Mesendoderm (in vitro differentiated cells): ENCODE measurements at regions not wholly inside any gene's neighbourhood (a gene's known extent, or its start where the extent isn't known, plus 50 kb on each side); places are given as distances from the start of the nearest gene placed in this dataset.

Source experiments
- DNase-seq: peaks from one replicate; pipeline ENCODE4 v3.0.0; 2013
- H2AK5ac ChIP-seq: 2 replicates; pipeline ENCODE4 v1.6.1; 2013; ENCODE audit warnings: low read length, inconsistent platforms
- H2BK120ac ChIP-seq: 2 replicates; pipeline ENCODE4 v1.6.1; 2013; ENCODE audit warnings: low read depth, mild to moderate bottlenecking, low read length, moderate library complexity, mixed read lengths
- H2BK15ac ChIP-seq: replicated peaks from 2 replicates; pipeline ENCODE4 v1.6.1; 2013; ENCODE audit warnings: low read depth, mild to moderate bottlenecking, moderate library complexity
- H2BK5ac ChIP-seq: 2 replicates; pipeline ENCODE4 v1.6.1; 2013; ENCODE audit warnings: low read length, inconsistent platforms
- H3K18ac ChIP-seq: 2 replicates; pipeline ENCODE4 v1.6.1; 2013; ENCODE audit warnings: mild to moderate bottlenecking, low read length, mixed read lengths
- H3K23ac ChIP-seq: one replicate; pipeline ENCODE4 v1.6.1; 2013; ENCODE audit warnings: low read length
- H3K27ac ChIP-seq: 2 replicates; pipeline ENCODE4 v1.5.1; 2013; ENCODE audit warnings: low read depth, mild to moderate bottlenecking, inconsistent platforms, low read length, moderate library complexity
- H3K27me3 ChIP-seq: 2 replicates; pipeline ENCODE4 v1.6.1; 2013; ENCODE audit warnings: low read length, control low read depth, mild to moderate bottlenecking, inconsistent platforms; ENCODE audit not compliant: insufficient read depth, poor library complexity
- H3K36me3 ChIP-seq: 2 replicates; pipeline ENCODE4 v1.6.1; 2013; ENCODE audit warnings: low read length, inconsistent platforms; ENCODE audit not compliant: control insufficient read depth, insufficient read depth
- H3K4ac ChIP-seq: one replicate; pipeline ENCODE4 v1.6.1; 2013; ENCODE audit warnings: low read depth, mild to moderate bottlenecking, low read length, moderate library complexity
- H3K4me1 ChIP-seq: 2 replicates; pipeline ENCODE4 v1.6.1; 2013; ENCODE audit warnings: low read depth, low read length, inconsistent platforms; ENCODE audit not compliant: control insufficient read depth
- H3K4me2 ChIP-seq: 2 replicates; pipeline ENCODE4 v1.6.1; 2013; ENCODE audit warnings: low read length
- H3K4me3 ChIP-seq: 2 replicates; pipeline ENCODE4 v1.5.1; 2013; ENCODE audit warnings: mild to moderate bottlenecking, low read length
- H3K56ac ChIP-seq: one replicate; pipeline ENCODE4 v1.6.1; 2013; ENCODE audit warnings: low read length
- H3K79me1 ChIP-seq: 2 replicates; pipeline ENCODE4 v1.6.1; 2013; ENCODE audit warnings: low read length, inconsistent platforms
- H3K79me2 ChIP-seq: 2 replicates; pipeline ENCODE4 v1.6.1; 2013; ENCODE audit warnings: mild to moderate bottlenecking, low read length; ENCODE audit not compliant: control insufficient read depth, insufficient read depth
- H3K9ac ChIP-seq: 2 replicates; pipeline ENCODE4 v1.6.1; 2013; ENCODE audit warnings: low read length, inconsistent platforms
- H4K5ac ChIP-seq: one replicate; pipeline ENCODE4 v1.6.1; 2013; ENCODE audit warnings: low read length
- H4K8ac ChIP-seq: one replicate; pipeline ENCODE4 v1.6.1; 2013; ENCODE audit warnings: low read depth, mild to moderate bottlenecking, control low read depth, low read length, moderate library complexity
- WGBS: extraction: QIAGEN DNeasy Blood & Tissue Kit; methylation state at CpG from one replicate; pipeline ENCODE4 v1.1.7; 2013; ENCODE audit warnings: low lambda C conversion rate, missing lambda C conversion rate; ENCODE audit not compliant: insufficient coverage; ENCODE audit errors: extremely low coverage; 5-methylcytosine and 5-hydroxymethylcytosine counted together

- Histone ChIP-seq H2BK5ac (no peak overlapping the region), H3K4me1 (no peaks in the 10 kb centered on the region), H3K4me2 (no peak overlapping the region), H3K79me1 (no peaks in the 10 kb centered on the region), H3K9ac (no peak overlapping the region), H2BK15ac (no peak overlapping the region), H3K23ac (no peak overlapping the region), H3K56ac (no peak overlapping the region), H3K36me3 (no peaks in the 10 kb centered on the region), H3K27ac (no peak overlapping the region), H3K79me2 (no peaks in the 10 kb centered on the region), H3K4ac (no peak overlapping the region), H3K4me3 (no peak overlapping the region), H4K8ac (no peak overlapping the region), H3K27me3 (no peaks in the 10 kb centered on the region), H3K18ac (no peak overlapping the region), H4K5ac (no peak overlapping the region), H2BK120ac (no peak overlapping the region), H2AK5ac (no peak overlapping the region)
- DNase-seq, result no peak
- no CpG with 5 or more reads among the region's 3 CpGs for WGBS
These were observed 650.9 kb downstream of the TLE4 start for GRCh38 chr9:80222466-80223169.

GRCh38 chr9:80218328-80218727, 646.6 kb downstream of the TLE4 start:
- Histone ChIP-seq H3K4me2 (no peak overlapping the region), H3K27ac (no peak overlapping the region)

GRCh38 chr9:80213613-80214012, 641.8 kb downstream of the TLE4 start:
- WGBS, result no CpG with 5 or more reads among the region's 8 CpGs
- no peak overlapping the region for H3K4ac ChIP-seq
- no peak overlapping the region for H2BK120ac ChIP-seq
- no peak overlapping the region for H4K8ac ChIP-seq
- H4K5ac ChIP-seq, result no peak overlapping the region
- H3K79me1 ChIP-seq, result no peaks in the 10 kb centered on the region
- no peak for DNase-seq
- no peak overlapping the region for H3K9ac ChIP-seq
- H3K79me2 ChIP-seq, result no peaks in the 10 kb centered on the region
- no peak overlapping the region for H2BK5ac ChIP-seq
- no peak overlapping the region for H3K56ac ChIP-seq
- H2AK5ac ChIP-seq, result no peak overlapping the region
- H3K4me3 ChIP-seq, result no peak overlapping the region
- H3K23ac ChIP-seq, result no peak overlapping the region
- H3K27ac ChIP-seq, result no peak overlapping the region
- H2BK15ac ChIP-seq, result no peak overlapping the region
- no peaks in the 10 kb centered on the region for H3K27me3 ChIP-seq
- no peaks in the 10 kb centered on the region for H3K36me3 ChIP-seq
- no peaks in the 10 kb centered on the region for H3K4me1 ChIP-seq
- H3K18ac ChIP-seq, result no peak overlapping the region
- no peak overlapping the region for H3K4me2 ChIP-seq

More at GRCh38 chr9:80218328-80218727, 646.6 kb downstream of the TLE4 start:
- Histone ChIP-seq H3K79me1 (no peaks in the 10 kb centered on the region), H3K18ac (no peak overlapping the region), H3K4ac (no peak overlapping the region), H3K23ac (no peak overlapping the region), H3K36me3 (no peaks in the 10 kb centered on the region), H3K9ac (no peak overlapping the region), H3K4me3 (no peak overlapping the region), H2AK5ac (no peak overlapping the region), H3K27me3 (no peaks in the 10 kb centered on the region), H2BK5ac (no peak overlapping the region), H3K4me1 (no peaks in the 10 kb centered on the region), H3K56ac (no peak overlapping the region), H2BK15ac (no peak overlapping the region), H2BK120ac (no peak overlapping the region), H4K8ac (no peak overlapping the region), H4K5ac (no peak overlapping the region), H3K79me2 (no peaks in the 10 kb centered on the region)
- no CpG with 5 or more reads among the region's 6 CpGs for WGBS
- no peak for DNase-seq

- H3K79me1 ChIP-seq, result no peaks in the 10 kb centered on the region
- no peaks in the 10 kb centered on the region for H3K4me1 ChIP-seq
- no peak overlapping the region for H4K8ac ChIP-seq
- no peak overlapping the region for H2AK5ac ChIP-seq
- no peak overlapping the region for H3K4me2 ChIP-seq
- no peak overlapping the region for H3K56ac ChIP-seq
- no peaks in the 10 kb centered on the region for H3K27me3 ChIP-seq
- H3K79me2 ChIP-seq, result no peaks in the 10 kb centered on the region
- H3K18ac ChIP-seq, result no peak overlapping the region
- H2BK120ac ChIP-seq, result no peak overlapping the region
- H2BK5ac ChIP-seq, result no peak overlapping the region
- H3K4ac ChIP-seq, result no peak overlapping the region
- no peak overlapping the region for H2BK15ac ChIP-seq
- no peak overlapping the region for H3K9ac ChIP-seq
- no peak overlapping the region for H3K27ac ChIP-seq
- DNase-seq, result no peak
- H4K5ac ChIP-seq, result no peak overlapping the region
- no peak overlapping the region for H3K4me3 ChIP-seq
- no peak overlapping the region for H3K23ac ChIP-seq
- H3K36me3 ChIP-seq, result no peaks in the 10 kb centered on the region
These were observed 636.9 kb downstream of the TLE4 start for GRCh38 chr9:80208696-80209095.

- Histone ChIP-seq H3K4me2 (no peak overlapping the region), H3K27ac (no peak overlapping the region), H3K9ac (no peak overlapping the region), H2AK5ac (no peak overlapping the region), H4K5ac (no peak overlapping the region), H2BK5ac (no peak overlapping the region), H3K18ac (no peak overlapping the region), H3K79me2 (no peaks in the 10 kb centered on the region), H3K23ac (no peak overlapping the region), H3K56ac (no peak overlapping the region), H3K36me3 (no peaks in the 10 kb centered on the region), H3K79me1 (no peaks in the 10 kb centered on the region), H3K4me1 (no peaks in the 10 kb centered on the region), H3K4ac (no peak overlapping the region), H2BK15ac (no peak overlapping the region), H3K27me3 (no peaks in the 10 kb centered on the region), H3K4me3 (no peak overlapping the region), H2BK120ac (no peak overlapping the region), H4K8ac (no peak overlapping the region)
- no CpG with 5 or more reads among the region's 2 CpGs for WGBS
- no peak for DNase-seq
These were observed 632.3 kb downstream of the TLE4 start for GRCh38 chr9:80204054-80204453.

- Histone ChIP-seq H3K79me1 (no peaks in the 10 kb centered on the region), H2AK5ac (no peak overlapping the region), H3K4me1 (no peaks in the 10 kb centered on the region), H3K27ac (no peak overlapping the region), H3K27me3 (no peaks in the 10 kb centered on the region), H3K18ac (no peak overlapping the region), H3K79me2 (no peaks in the 10 kb centered on the region), H2BK15ac (no peak overlapping the region), H4K8ac (no peak overlapping the region), H3K9ac (no peak overlapping the region), H4K5ac (no peak overlapping the region), H2BK5ac (no peak overlapping the region), H3K56ac (no peak overlapping the region), H3K4me3 (no peak overlapping the region), H3K4me2 (no peak overlapping the region), H2BK120ac (no peak overlapping the region), H3K23ac (no peak overlapping the region), H3K4ac (no peak overlapping the region), H3K36me3 (no peaks in the 10 kb centered on the region)
- DNase-seq, result no peak
- no CpG with 5 or more reads among the region's 1 CpG for WGBS
These were observed 625.9 kb downstream of the TLE4 start for GRCh38 chr9:80197661-80198060.
